GM12872 (cell line): ENCODE measurements at regions not wholly inside any gene's neighbourhood (a gene's known extent, or its start where the extent isn't known, plus 50 kb on each side); places are given as distances from the start of the nearest gene placed in this dataset.

Experiments used
- TF ChIP-seq, protein P1 (sequence below): IDR thresholded peaks from 3 replicates; pipeline ENCODE4 v1.5.1; 2011; ENCODE audit warnings: low read depth, mild to moderate bottlenecking, low read length, moderate library complexity; ENCODE audit not compliant: insufficient read depth

DNA sequence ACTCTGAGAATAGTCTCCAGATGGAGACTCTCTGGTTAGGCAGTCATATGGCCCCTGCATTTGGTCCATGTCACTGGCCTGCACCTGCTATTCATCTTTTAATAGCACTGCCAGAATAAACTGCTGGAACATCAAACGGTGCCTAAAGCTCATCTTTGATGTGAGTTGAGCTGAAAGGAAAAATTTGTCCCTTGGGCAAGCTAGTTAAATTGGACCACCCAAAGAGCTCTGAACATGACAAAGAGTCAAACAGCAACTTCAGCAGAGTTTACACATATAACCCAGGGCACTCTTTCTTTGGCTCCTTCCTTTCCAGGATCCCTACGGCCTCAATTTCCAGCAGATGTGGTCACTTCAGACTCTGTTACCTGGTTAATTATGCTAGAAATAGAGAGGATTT, 269.9 kb downstream of the RPL10L start:
- TF ChIP-seq, protein P1, sequence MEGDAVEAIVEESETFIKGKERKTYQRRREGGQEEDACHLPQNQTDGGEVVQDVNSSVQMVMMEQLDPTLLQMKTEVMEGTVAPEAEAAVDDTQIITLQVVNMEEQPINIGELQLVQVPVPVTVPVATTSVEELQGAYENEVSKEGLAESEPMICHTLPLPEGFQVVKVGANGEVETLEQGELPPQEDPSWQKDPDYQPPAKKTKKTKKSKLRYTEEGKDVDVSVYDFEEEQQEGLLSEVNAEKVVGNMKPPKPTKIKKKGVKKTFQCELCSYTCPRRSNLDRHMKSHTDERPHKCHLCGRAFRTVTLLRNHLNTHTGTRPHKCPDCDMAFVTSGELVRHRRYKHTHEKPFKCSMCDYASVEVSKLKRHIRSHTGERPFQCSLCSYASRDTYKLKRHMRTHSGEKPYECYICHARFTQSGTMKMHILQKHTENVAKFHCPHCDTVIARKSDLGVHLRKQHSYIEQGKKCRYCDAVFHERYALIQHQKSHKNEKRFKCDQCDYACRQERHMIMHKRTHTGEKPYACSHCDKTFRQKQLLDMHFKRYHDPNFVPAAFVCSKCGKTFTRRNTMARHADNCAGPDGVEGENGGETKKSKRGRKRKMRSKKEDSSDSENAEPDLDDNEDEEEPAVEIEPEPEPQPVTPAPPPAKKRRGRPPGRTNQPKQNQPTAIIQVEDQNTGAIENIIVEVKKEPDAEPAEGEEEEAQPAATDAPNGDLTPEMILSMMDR, result no peak

DNA sequence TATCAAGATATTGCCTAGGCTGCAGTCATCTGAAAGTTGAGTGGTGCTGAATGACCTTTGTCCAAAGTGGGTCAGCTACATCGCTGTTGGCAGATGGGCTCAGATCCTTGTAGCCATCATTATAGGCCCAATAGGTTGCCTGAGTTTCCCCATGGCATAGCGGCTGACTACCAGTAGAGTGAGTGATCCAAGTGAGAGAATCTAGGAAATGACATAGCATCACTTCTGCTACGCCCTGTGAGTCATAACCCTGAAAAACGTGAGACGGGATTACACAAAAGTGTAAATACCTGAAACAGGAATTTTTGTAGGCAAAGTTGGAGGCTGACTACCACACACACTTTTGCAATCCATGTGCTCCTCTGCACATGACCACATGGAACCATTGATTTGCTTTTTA, 273.3 kb downstream of the RPL10L start:
- TF ChIP-seq, protein P1, result no peak

DNA sequence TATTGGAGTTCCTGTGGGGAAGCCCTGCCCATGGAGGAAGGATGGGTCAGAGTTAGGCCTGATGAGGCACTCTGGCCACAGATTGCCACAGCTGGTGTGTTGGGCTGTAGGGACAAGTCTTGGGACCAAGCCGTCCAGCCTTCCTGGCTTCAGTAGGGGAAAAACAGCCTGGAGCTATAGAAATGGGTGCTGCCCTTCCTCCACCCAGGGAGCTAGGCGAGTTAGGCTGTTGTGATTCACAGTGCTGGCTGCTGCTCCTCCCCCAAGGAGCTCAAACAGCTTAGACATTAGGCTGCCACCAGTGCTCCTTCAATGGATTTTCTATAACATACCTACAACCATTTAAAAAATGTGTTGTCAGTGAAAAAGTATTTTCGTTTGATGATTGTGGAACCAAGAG, 274.3 kb downstream of the RPL10L start:
- TF ChIP-seq, protein P1, result no peak

DNA sequence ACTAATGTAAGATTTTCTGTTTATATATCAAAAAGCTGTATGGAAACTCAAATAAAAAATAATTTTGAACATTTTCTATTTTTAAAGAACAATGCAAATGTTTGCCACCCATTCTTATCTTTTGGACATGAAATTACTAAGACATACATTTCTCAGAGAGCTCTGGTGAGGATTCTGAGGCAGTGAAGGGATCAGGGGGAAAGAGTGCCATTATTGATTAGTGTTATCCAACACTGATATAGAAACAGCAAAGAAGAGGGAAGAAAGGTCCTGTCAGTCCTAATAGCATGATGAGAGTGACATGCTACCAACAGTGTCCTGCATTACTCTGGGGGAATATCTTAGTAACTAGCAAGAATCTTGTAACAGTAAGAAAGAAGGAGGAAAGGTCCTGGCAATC, 282.2 kb downstream of the RPL10L start:
- TF ChIP-seq, protein P1, result no peak

DNA sequence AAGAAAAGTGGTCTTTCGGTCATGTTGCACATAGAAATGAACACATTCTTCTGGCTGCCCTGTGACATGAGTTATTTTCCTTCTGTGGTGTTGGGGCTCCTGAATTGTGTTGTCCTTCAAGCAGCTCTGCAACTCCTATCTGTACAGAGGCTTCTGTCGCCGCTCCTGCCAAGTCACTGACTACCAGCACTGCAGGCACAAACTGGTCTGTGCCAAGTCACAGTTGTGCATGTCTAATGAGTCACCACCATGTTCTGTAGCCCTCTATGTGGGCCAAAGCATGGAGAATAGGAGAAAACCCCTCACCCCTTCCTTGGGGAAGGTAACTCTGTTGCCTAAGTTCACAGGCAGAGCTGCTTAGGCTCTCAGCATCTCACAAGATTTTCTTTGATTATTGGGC, 283.3 kb downstream of the RPL10L start:
- TF ChIP-seq, protein P1, result no peak

DNA sequence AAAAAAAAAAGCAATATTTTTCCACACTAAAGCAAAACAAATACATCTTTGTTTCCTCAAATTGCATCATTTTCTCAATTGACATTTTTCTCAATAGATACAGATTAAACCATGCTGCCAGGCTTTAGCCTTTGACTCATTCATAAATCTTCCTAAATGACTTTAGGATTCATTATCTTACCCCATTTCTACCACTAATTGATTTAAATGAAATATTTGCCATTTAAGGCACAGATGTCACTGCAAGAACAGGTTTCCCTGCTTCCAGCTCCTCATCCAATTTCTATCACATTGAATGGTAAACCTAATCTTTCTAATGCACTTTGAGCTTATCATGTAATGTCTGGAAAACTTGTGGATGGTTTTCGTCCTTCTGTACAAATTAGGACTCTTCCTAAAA, 298.7 kb downstream of the RPL10L start:
- TF ChIP-seq, protein P1, result no peak

DNA sequence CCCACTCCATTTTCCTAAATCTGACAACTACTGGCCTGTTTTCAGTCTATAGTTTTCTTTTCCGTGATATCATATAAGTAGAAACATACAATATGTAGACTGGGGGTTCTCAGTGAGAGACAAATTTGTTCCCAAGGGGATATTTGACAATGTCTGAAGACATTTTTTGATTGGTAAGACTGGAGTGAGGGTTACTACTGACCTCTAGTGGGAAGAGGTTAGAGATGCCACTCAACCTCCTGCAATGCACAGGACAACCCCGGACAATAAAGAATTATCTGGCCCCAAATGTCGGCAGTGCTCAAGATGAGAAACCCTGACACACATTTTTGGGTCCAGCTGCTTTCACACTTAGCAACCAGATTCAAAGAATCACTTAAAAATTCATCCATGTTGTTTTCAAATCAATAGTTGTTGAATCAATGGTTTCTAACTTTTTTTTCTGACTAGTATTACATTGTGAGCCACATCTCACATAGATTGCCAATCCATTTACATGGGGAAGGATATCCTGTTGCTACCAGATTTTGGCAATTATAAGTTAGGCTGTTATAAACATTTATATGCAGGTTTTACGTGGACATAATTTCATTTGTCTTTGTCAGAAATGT, 307.1 kb downstream of the RPL10L start:
- TF ChIP-seq, protein P1, result peak; percentile 59; the same call in 2 of the 3 replicates
